ENCODE measurements at regions not wholly inside any gene's neighbourhood (a gene's known extent, or its start where the extent isn't known, plus 50 kb on each side); places are given as distances from the start of the nearest gene placed in this dataset.
A peak's percentile ranks its signal among the peaks of the same experiment; 100 is the strongest.

GRCh38 chr4:152115118-152115517, 354.3 kb upstream of the GATB start:
- POLR2A ChIA-PET: interaction anchor here (0.6 to 2.8 kb wide), 6 partner anchors 9 to 355 kb away, joined by 3 to 34 read pairs (median 4); partner anchors contain the start of gene GATB
- H3K4me3 Mint-ChIP-seq: peak overlapping the region in 9 of 10 donors; percentile 31 to 94 (median 84)
- peaks cover 44 to 86% (median 80%) of the 10 kb centered on the region in 7 donors for H3K4me1 Mint-ChIP-seq
- no peak overlapping the region for H3K4me3 ChIP-seq (ENCODE audit: low read length)
- DNase-seq (no peak), ATAC-seq (no peak)
- CTCF ChIA-PET: interaction anchor here (1.0 to 1.8 kb wide), 2 partner anchors 15 to 36 kb away, joined by 3 to 4 read pairs; no protein-coding TSS in a partner anchor
- peak overlapping the region; percentile 91 to 100 (median 98) for H3K27ac Mint-ChIP-seq
- H3K4me1 ChIP-seq (ENCODE audit: control insufficient read depth in 2 of 2, insufficient read depth in 2 of 2, low read length in 2 of 2): peaks cover 29 to 52% of the 10 kb centered on the region in 2 donors
- no peaks in the 10 kb centered on the region for H3K9me3 ChIP-seq (ENCODE audit: control insufficient read depth in 2 of 3, low read length in 3 of 3)
- intact Hi-C loops (cut with micrococcal nuclease): loop anchor here (1.0 to 5.0 kb wide), 2 partner anchors 15 to 47 kb away; no protein-coding TSS in a partner anchor
- no peaks in the 10 kb centered on the region for H3K27me3 Mint-ChIP-seq
- peaks cover 0 to 26% (median 0%) of the 10 kb centered on the region in 5 donors for H3K36me3 Mint-ChIP-seq
- H3K27ac ChIP-seq (ENCODE audit: low read depth, low read length): peak overlapping the region; percentile 74
- no peaks in the 10 kb centered on the region for H3K27me3 ChIP-seq (ENCODE audit: control insufficient read depth in 2 of 2, insufficient read depth in 2 of 2, low read length in 2 of 2)
- peaks cover 0 to 13% (median 0%) of the 10 kb centered on the region in 11 donors for H3K9me3 Mint-ChIP-seq
- no peaks in the 10 kb centered on the region for H3K36me3 ChIP-seq (ENCODE audit: control insufficient read depth in 2 of 3, insufficient read depth in 3 of 3, low read length in 3 of 3)

DNA sequence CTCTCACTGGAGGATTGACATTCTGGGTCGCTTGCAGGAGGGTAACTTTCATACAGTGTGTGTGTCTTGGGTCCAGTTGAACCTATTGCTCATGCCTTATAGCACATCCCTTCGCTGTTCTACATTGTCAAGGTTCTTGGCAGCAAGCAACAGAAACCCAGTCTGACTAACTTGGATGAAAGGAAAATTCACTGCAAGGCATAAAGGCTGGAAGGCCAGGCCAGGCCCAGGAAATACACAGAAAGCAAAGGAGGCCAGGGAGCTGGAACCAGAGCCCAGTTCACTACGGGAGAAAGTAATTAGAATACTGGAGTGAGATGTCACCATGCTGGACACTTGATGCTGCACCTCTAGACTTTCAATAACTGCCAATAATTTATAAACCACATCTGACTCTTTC, 353.8 kb upstream of the GATB start:
- CTCF ChIA-PET: interaction anchor here (1.0 kb wide), 1 partner anchor 35 kb away, joined by 3 read pairs; no protein-coding TSS in a partner anchor
- Histone ChIP-seq H3K27ac (ENCODE audit: low read depth, low read length) (peak overlapping the region; percentile 74), H3K27me3 (ENCODE audit: control insufficient read depth in 2 of 2, insufficient read depth in 2 of 2, low read length in 2 of 2) (no peaks in the 10 kb centered on the region), H3K36me3 (ENCODE audit: control insufficient read depth in 2 of 3, insufficient read depth in 3 of 3, low read length in 3 of 3) (no peaks in the 10 kb centered on the region), H3K4me1 (ENCODE audit: control insufficient read depth in 2 of 2, insufficient read depth in 2 of 2, low read length in 2 of 2) (peaks cover 29 to 58% of the 10 kb centered on the region in 2 donors), H3K9me3 (ENCODE audit: control insufficient read depth in 2 of 3, low read length in 3 of 3) (no peaks in the 10 kb centered on the region), H3K4me3 (ENCODE audit: low read length) (no peak overlapping the region)
- H3K27ac Mint-ChIP-seq: peak overlapping the region; percentile 72 to 100 (median 98)
- no peak for DNase-seq
- POLR2A ChIA-PET: interaction anchor here (0.7 to 2.8 kb wide), 3 partner anchors 9 to 354 kb away, joined by 4 to 34 read pairs (median 4); partner anchors contain the start of gene GATB
- H3K4me1 Mint-ChIP-seq: peaks cover 48 to 89% (median 86%) of the 10 kb centered on the region in 7 donors
- no peak for ATAC-seq
- peaks cover 0 to 26% (median 0%) of the 10 kb centered on the region in 5 donors for H3K36me3 Mint-ChIP-seq
- intact Hi-C loops (cut with micrococcal nuclease): loop anchor here in 1 of 2 donors (1.0 kb wide), 1 partner anchor 8 kb away; no protein-coding TSS in a partner anchor
- H3K4me3 Mint-ChIP-seq: peak overlapping the region in 9 of 10 donors; percentile 4 to 83 (median 25)
- peaks cover 0 to 13% (median 0%) of the 10 kb centered on the region in 11 donors for H3K9me3 Mint-ChIP-seq
- H3K27me3 Mint-ChIP-seq: no peaks in the 10 kb centered on the region

DNA sequence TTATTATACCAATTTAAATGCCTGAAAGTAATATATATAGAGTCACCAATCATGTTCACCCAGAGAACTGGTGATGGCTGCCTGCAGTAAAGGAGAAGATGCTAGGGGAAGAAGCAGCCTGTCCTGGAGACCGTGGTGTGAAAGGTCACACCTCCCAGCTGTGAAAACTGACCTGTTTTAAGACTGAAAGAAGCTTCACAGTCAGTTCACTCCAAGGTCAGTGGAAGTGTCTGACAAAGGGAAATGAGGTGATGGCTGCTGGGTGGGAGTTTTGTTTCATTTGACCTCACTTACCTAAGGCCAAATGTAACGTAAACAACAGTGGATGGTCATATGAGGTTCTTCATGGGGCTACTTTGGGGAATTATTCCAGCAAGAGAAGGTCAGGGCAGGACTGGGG, 352.1 kb upstream of the GATB start:
- intact Hi-C loops (cut with micrococcal nuclease): no loop called here
- no peak for DNase-seq
- ChIA-PET POLR2A (interaction anchor here (4.9 kb wide), 1 partner anchor 12 kb away, joined by 63 read pairs; no protein-coding TSS in a partner anchor), CTCF (interaction anchor here (0.6 to 1.0 kb wide), 2 partner anchors 11 to 15 kb away, joined by 3 to 4 read pairs; no protein-coding TSS in a partner anchor)
- Mint-ChIP-seq H3K9me3 (peaks cover 0 to 13% (median 0%) of the 10 kb centered on the region in 11 donors), H3K27me3 (no peaks in the 10 kb centered on the region), H3K4me3 (peak overlapping the region in 1 of 10 donors; percentile 1), H3K4me1 (peaks cover 60 to 96% (median 92%) of the 10 kb centered on the region in 7 donors), H3K36me3 (peaks cover 0 to 26% (median 0%) of the 10 kb centered on the region in 5 donors), H3K27ac (peak overlapping the region; percentile 4 to 100 (median 91))
- H3K9me3 ChIP-seq (ENCODE audit: control insufficient read depth in 2 of 3, low read length in 3 of 3): no peaks in the 10 kb centered on the region
- no peaks in the 10 kb centered on the region for H3K27me3 ChIP-seq (ENCODE audit: control insufficient read depth in 2 of 2, insufficient read depth in 2 of 2, low read length in 2 of 2)
- H3K4me1 ChIP-seq (ENCODE audit: control insufficient read depth in 2 of 2, insufficient read depth in 2 of 2, low read length in 2 of 2): peaks cover 29 to 70% of the 10 kb centered on the region in 2 donors
- H3K27ac ChIP-seq (ENCODE audit: low read depth, low read length): no peak overlapping the region
- H3K36me3 ChIP-seq (ENCODE audit: control insufficient read depth in 2 of 3, insufficient read depth in 3 of 3, low read length in 3 of 3): no peaks in the 10 kb centered on the region
- no peak overlapping the region for H3K4me3 ChIP-seq (ENCODE audit: low read length)
- peak; percentile 25 for ATAC-seq

DNA sequence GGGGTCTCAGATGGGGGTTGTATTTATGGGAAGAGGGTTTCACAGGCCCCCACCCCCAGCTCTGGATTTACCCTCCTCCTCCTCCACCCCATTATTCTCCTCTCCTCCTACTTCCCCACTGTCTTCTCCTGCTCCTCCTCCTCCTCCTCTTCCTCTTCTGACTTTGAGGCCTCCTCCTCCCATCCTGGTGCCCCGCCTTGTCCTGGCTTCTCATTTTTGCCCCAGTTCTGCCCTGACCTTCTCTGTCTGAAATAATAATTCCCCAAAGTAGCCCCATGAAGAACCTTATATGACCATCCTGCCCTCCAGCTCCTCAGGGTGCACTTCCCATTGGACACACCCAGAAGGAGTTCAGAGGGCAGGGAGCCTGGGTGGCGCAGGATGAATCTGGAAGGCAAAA, 351.4 kb upstream of the GATB start:
- H3K27me3 ChIP-seq (ENCODE audit: control insufficient read depth in 2 of 2, insufficient read depth in 2 of 2, low read length in 2 of 2): no peaks in the 10 kb centered on the region
- H3K27me3 Mint-ChIP-seq: no peaks in the 10 kb centered on the region
- peaks cover 61 to 96% (median 92%) of the 10 kb centered on the region in 7 donors for H3K4me1 Mint-ChIP-seq
- no peak for ATAC-seq
- H3K4me3 ChIP-seq (ENCODE audit: low read length): no peak overlapping the region
- no peak for DNase-seq
- no peak overlapping the region for H3K27ac ChIP-seq (ENCODE audit: low read depth, low read length)
- H3K4me1 ChIP-seq (ENCODE audit: control insufficient read depth in 2 of 2, insufficient read depth in 2 of 2, low read length in 2 of 2): peaks cover 29 to 73% of the 10 kb centered on the region in 2 donors
- H3K9me3 ChIP-seq (ENCODE audit: control insufficient read depth in 2 of 3, low read length in 3 of 3): no peaks in the 10 kb centered on the region
- intact Hi-C loops (cut with micrococcal nuclease): no loop called here
- no peaks in the 10 kb centered on the region for H3K36me3 ChIP-seq (ENCODE audit: control insufficient read depth in 2 of 3, insufficient read depth in 3 of 3, low read length in 3 of 3)
- CTCF ChIA-PET: interaction anchor here (0.6 to 1.0 kb wide), 2 partner anchors 10 to 15 kb away, joined by 3 to 4 read pairs; no protein-coding TSS in a partner anchor
- peaks cover 0 to 24% (median 0%) of the 10 kb centered on the region in 5 donors for H3K36me3 Mint-ChIP-seq
- peak overlapping the region in 1 of 10 donors; percentile 8 for H3K4me3 Mint-ChIP-seq
- H3K9me3 Mint-ChIP-seq: peaks cover 0 to 11% (median 0%) of the 10 kb centered on the region in 11 donors
- POLR2A ChIA-PET: interaction anchor here (4.9 kb wide), 1 partner anchor 11 kb away, joined by 63 read pairs; no protein-coding TSS in a partner anchor
- H3K27ac Mint-ChIP-seq: peak overlapping the region in 7 of 9 donors; percentile 67 to 100 (median 95)

DNA sequence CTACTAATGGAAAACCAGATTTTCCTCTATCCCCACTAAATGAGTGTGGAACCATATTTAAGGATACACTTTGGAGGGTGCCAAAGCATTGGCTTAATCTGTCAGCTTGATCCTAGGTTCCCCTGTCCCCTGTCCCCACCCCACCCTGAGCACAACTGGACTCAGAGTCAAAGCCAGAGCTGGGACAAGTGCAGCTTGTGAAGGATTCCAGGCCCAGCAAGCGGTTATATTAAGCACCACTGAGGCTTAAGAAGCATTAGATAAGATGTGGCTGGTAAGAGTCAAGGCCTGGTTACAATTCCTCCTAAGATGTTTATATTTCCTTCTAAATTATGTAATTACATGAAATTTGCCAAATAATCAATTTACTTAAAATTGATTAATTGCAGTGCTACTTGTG, 350.0 kb upstream of the GATB start:
- H3K27me3 ChIP-seq (ENCODE audit: control insufficient read depth in 2 of 2, insufficient read depth in 2 of 2, low read length in 2 of 2): no peaks in the 10 kb centered on the region
- peaks cover 28 to 73% of the 10 kb centered on the region in 2 donors for H3K4me1 ChIP-seq (ENCODE audit: control insufficient read depth in 2 of 2, insufficient read depth in 2 of 2, low read length in 2 of 2)
- ATAC-seq (no peak), DNase-seq (no peak)
- Mint-ChIP-seq H3K27me3 (no peaks in the 10 kb centered on the region), H3K4me3 (peak overlapping the region in 4 of 10 donors; percentile 16 to 68 (median 62)), H3K27ac (peak overlapping the region in 7 of 9 donors; percentile 16 to 99 (median 92)), H3K9me3 (peaks cover 0 to 8% (median 0%) of the 10 kb centered on the region in 11 donors), H3K4me1 (peaks cover 65 to 96% (median 92%) of the 10 kb centered on the region in 7 donors), H3K36me3 (peaks cover 0 to 19% (median 0%) of the 10 kb centered on the region in 5 donors)
- ChIA-PET CTCF (no interaction called here), POLR2A (interaction anchor here (0.8 to 4.9 kb wide), 4 partner anchors 10 to 27 kb away, joined by 3 to 63 read pairs (median 4); no protein-coding TSS in a partner anchor)
- intact Hi-C loops (cut with micrococcal nuclease): no loop called here
- H3K36me3 ChIP-seq (ENCODE audit: control insufficient read depth in 2 of 3, insufficient read depth in 3 of 3, low read length in 3 of 3): no peaks in the 10 kb centered on the region
- no peaks in the 10 kb centered on the region for H3K9me3 ChIP-seq (ENCODE audit: control insufficient read depth in 2 of 3, low read length in 3 of 3)
- peak overlapping the region; percentile 29 for H3K27ac ChIP-seq (ENCODE audit: low read depth, low read length)
- H3K4me3 ChIP-seq (ENCODE audit: low read length): no peak overlapping the region

DNA sequence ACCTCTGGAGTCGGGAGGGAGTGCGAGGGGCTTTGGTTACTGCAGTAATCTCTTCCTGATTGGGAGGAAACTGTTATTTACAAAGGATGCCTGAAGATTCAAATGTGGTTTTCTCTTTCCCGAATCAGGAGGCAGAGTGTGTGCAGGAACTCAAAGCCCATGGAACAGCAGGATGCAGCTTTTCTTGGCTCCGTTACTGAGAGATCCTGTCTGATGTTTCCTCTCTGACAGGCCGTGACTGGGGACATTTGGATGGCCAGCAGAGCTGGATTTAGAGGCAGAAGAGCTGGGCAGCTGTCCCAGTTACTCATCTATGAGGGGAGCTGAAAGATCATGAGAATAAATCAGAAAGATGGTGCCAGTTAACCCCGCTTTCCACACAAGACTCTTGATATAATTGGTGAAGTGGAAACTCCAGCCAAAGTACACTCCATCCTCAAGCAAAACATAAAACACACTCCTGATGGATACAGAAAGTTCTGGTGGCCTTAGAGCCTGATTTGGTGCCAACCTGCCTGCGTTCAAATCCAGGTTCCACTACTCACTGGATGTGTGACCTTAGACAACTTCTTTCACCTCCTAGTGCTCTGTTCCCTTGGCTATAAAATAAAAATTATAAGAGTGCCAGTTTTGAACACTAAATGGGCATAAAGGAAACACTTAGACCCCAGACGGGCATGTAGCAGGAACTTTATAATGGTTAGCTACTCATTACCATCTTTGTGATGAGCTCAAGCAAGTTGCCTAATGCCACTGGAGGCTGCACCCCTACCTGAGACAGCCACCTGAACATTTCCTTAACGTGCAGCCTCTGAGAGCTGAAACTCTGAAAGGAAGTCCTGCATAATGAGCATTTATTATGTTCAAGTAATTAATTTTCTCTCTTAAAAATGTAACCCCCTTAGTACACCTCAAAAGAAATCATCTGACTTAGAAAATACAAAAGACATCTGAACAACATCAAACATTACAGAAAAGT, 349.0 kb upstream of the GATB start:
- Histone ChIP-seq H3K9me3 (ENCODE audit: control insufficient read depth in 2 of 3, low read length in 3 of 3) (no peaks in the 10 kb centered on the region), H3K36me3 (ENCODE audit: control insufficient read depth in 2 of 3, insufficient read depth in 3 of 3, low read length in 3 of 3) (no peaks in the 10 kb centered on the region), H3K27me3 (ENCODE audit: control insufficient read depth in 2 of 2, insufficient read depth in 2 of 2, low read length in 2 of 2) (no peaks in the 10 kb centered on the region), H3K4me1 (ENCODE audit: control insufficient read depth in 2 of 2, insufficient read depth in 2 of 2, low read length in 2 of 2) (peaks cover 27 to 73% of the 10 kb centered on the region in 2 donors), H3K4me3 (ENCODE audit: low read length) (no peak overlapping the region), H3K27ac (ENCODE audit: low read depth, low read length) (peak overlapping the region; percentile 38)
- peak overlapping the region in 8 of 9 donors; percentile 70 to 99 (median 93) for H3K27ac Mint-ChIP-seq
- peaks cover 0 to 18% (median 4%) of the 10 kb centered on the region in 5 donors for H3K36me3 Mint-ChIP-seq
- peaks cover 63 to 96% (median 90%) of the 10 kb centered on the region in 7 donors for H3K4me1 Mint-ChIP-seq
- H3K4me3 Mint-ChIP-seq: peak overlapping the region in 9 of 10 donors; percentile 52 to 74 (median 61)
- H3K9me3 Mint-ChIP-seq: peaks cover 0 to 8% (median 0%) of the 10 kb centered on the region in 11 donors
- ATAC-seq (no peak), DNase-seq (peak in 1 of 9 donors; percentile 21)
- no peaks in the 10 kb centered on the region for H3K27me3 Mint-ChIP-seq
- POLR2A ChIA-PET: interaction anchor here (0.8 to 4.9 kb wide), 5 partner anchors 9 to 27 kb away, joined by 3 to 63 read pairs (median 3); no protein-coding TSS in a partner anchor
- CTCF ChIA-PET: interaction anchor here (1.0 kb wide), 1 partner anchor 252 kb away, joined by 4 read pairs; no protein-coding TSS in a partner anchor
- intact Hi-C loops (cut with micrococcal nuclease): loop anchor here in 1 of 2 donors (10.0 kb wide), 2 partner anchors 1005 to 1095 kb away; partner anchors contain the start of gene LRBA
